ENCODE measurements at regions not wholly inside any gene's neighbourhood (a gene's known extent, or its start where the extent isn't known, plus 50 kb on each side); places are given as distances from the start of the nearest gene placed in this dataset.
"Not testable (repeated sequence)": the region's sequence is repeated elsewhere in the genome, so short reads cannot be mapped to it uniquely, and the experiment has no call there.

DNA sequence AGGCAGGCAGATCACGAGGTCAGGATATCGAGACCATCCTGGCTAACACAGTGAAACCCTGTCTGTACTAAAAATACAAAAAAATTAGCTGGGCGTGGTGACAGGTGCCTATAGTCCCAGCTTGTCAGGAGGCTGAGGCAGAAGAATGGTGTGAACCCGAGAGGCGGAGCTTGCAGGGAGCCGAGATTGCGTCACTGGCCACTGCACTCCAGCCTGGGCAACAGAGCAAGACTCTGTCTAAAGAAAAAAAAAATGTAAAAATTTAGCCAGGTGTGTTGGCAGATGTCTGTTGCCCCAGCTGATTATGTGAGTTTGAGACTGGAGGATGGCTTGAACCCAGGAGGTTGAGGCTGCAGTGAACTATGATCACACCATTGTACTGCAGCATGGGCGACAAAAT is 54.2 kb upstream of the ADGRE5 start:
- TF ChIP-seq, protein P1, sequence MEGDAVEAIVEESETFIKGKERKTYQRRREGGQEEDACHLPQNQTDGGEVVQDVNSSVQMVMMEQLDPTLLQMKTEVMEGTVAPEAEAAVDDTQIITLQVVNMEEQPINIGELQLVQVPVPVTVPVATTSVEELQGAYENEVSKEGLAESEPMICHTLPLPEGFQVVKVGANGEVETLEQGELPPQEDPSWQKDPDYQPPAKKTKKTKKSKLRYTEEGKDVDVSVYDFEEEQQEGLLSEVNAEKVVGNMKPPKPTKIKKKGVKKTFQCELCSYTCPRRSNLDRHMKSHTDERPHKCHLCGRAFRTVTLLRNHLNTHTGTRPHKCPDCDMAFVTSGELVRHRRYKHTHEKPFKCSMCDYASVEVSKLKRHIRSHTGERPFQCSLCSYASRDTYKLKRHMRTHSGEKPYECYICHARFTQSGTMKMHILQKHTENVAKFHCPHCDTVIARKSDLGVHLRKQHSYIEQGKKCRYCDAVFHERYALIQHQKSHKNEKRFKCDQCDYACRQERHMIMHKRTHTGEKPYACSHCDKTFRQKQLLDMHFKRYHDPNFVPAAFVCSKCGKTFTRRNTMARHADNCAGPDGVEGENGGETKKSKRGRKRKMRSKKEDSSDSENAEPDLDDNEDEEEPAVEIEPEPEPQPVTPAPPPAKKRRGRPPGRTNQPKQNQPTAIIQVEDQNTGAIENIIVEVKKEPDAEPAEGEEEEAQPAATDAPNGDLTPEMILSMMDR (IDR thresholded peaks at IDR 0.05): not testable (repeated sequence)
- TF ChIP-seq EP300, POLR2A (IDR thresholded peaks at IDR 0.05): not testable (repeated sequence)
